Loucy (cell line): ENCODE measurements at regions not wholly inside any gene's neighbourhood (a gene's known extent, or its start where the extent isn't known, plus 50 kb on each side); places are given as distances from the start of the nearest gene placed in this dataset.

Source experiments
- EZH2phosphoT487 ChIP-seq: fragments of 200-600 bp; IDR thresholded peaks from 2 replicates; pipeline ENCODE4 v1.6.1; 2018; ENCODE audit warnings: antibody characterized with exemption, mild to moderate bottlenecking, moderate library complexity, borderline replicate concordance
- TF ChIP-seq, protein P1 (sequence below): fragments of 200-600 bp; sonication (generic); conservative IDR thresholded peaks from 2 replicates; pipeline ENCODE4 v1.5.1; 2014; ENCODE audit warnings: mild to moderate bottlenecking, antibody characterized with exemption, low read length

DNA sequence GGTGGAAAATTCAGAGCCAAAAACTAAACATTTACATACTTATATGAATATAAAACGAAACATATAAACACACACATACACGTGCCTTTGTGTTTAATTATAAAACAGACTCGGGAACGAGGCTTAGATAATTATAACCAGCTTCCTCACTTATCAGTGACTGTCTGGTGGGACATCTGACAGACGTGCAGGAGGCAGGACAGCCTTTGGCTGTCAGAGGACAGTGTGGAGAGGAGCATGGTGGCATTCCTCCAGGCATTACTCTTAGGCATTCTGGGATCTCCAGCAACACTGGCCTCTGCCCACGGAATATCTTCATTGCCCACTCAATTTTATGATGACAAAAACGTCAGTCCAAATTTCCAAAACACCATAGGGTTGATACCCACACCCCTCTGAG lies 262.2 kb upstream of the NFE2L3 start:
- TF ChIP-seq, protein P1, sequence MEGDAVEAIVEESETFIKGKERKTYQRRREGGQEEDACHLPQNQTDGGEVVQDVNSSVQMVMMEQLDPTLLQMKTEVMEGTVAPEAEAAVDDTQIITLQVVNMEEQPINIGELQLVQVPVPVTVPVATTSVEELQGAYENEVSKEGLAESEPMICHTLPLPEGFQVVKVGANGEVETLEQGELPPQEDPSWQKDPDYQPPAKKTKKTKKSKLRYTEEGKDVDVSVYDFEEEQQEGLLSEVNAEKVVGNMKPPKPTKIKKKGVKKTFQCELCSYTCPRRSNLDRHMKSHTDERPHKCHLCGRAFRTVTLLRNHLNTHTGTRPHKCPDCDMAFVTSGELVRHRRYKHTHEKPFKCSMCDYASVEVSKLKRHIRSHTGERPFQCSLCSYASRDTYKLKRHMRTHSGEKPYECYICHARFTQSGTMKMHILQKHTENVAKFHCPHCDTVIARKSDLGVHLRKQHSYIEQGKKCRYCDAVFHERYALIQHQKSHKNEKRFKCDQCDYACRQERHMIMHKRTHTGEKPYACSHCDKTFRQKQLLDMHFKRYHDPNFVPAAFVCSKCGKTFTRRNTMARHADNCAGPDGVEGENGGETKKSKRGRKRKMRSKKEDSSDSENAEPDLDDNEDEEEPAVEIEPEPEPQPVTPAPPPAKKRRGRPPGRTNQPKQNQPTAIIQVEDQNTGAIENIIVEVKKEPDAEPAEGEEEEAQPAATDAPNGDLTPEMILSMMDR = no peak
- no peak for TF ChIP-seq EZH2phosphoT487
